HG03060 (cell line): ENCODE measurements at regions not wholly inside any gene's neighbourhood (a gene's known extent, or its start where the extent isn't known, plus 50 kb on each side); places are given as distances from the start of the nearest gene placed in this dataset.

Source experiments
- ATAC-seq: cut with Tn5 transposase; IDR thresholded peaks from one replicate; pipeline ENCODE4 v1.9.1; 2021; ENCODE audit warnings: low read depth, moderate number of reproducible peaks; ENCODE audit not compliant: unreplicated experiment

DNA sequence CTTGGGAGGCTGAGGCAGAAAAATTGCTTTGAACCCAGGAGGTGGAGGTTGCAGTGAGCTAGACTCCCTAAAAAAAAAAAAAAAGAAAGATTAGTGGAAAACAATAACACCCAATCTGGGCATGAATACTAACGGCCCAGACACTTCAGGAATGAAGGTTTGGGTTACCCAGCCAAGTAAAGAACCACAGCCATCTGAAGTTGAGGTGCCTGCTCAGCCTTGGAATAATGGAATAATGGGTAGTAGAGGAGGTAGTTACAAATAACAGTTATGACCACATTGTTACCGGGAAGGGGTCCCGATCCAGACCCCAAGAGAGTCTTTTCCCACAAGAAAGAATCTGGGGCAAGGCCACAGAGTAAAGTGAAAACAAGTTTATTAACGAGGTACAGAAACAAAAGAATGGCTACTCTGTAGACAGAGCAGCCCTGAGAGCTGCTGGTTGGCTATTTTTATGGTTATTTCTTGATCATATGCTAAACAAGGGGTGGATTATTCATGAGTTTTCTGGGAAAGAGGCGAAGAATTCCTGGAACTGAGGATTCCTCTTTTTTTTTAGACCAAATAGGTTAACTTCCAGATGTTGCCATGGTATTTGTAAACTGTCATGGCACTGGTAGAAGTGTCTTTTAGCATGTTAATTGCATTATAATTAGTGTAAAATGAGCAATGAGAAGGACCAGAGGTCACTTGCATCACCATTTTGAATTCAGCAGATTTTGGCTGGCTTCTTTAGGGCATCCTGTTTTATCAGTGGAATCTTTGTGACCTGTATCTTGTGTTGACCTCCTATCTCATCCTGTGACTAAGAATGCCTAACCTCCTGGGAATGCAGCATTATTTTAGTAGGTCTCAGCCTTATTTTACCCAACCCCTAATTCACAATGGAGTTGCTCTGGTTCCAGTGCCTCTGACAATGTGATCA, 96.2 kb upstream of the HAAO start:
- no peak for ATAC-seq

GRCh38 chr2:42886921-42887320, 94.5 kb upstream of the HAAO start:
- no peak for ATAC-seq

DNA sequence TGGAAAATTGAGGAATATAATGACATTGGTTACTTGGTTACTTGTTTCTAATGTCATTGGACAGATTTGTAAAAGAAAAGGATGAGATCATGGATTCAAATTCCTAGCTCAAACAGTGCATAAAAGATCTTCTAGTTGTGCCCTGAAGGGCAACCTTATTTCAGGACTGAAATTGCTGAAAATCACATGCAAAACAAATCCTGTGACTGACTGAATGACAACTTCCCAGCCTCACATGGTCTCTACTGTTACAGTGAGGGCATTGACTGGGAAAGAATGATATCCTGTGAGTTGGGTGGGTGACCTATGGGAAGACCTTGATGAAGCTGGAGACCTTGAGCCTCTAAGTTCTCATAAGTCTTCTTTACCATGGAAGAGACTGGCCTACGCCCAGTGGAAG, 90.4 kb upstream of the HAAO start:
- no peak for ATAC-seq

- ATAC-seq: no peak
Measured at GRCh38 chr2:42881732-42882131, 89.3 kb upstream of the HAAO start.

GRCh38 chr2:42880738-42881690, 88.6 kb upstream of the HAAO start:
- ATAC-seq: no peak

DNA sequence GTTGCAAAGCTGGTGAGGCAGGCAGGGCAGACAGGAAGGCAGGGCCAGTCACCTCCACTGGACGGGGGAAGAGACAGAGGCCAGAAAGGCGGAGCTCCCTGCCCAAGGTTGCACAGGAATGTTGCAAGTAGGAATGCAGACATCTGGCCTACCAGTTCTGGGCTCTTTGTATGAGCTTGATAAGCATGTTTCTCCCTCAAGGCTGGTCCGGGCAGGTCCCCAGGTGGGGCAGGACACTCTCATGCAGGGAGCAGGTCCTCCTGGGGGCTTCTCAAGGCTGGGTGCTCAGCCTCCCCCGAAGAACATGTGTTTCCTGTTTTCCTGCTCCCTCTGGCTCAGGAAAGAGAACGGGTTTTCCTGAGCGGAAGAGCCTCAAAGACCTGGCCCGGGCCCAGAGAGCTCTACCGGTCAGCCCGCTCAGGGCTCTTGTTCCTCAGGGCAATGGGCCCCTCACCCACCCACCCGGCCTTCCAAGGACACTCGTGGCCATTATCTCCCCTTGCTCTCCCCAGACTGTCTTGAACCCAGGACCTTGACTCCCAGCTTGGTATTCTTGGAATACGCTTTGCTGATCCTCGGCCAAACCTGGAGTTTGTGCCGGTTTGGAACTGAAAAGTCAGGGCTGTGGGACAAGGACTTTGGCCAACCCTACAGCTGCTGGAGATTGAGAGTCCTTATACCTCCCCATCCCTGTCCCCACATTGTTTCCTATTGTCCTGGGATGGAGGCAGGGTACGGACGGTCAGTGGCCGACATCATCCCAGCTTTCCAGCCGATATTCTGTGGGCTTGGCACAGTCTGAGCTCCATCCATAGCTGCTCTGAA, 87.7 kb upstream of the HAAO start:
- ATAC-seq: no peak

- no peak for ATAC-seq
Measured at GRCh38 chr2:42879121-42879705, 86.8 kb upstream of the HAAO start.

GRCh38 chr2:42878581-42878980, 86.2 kb upstream of the HAAO start:
- ATAC-seq: peak; percentile 78

- ATAC-seq: no peak
Measured at GRCh38 chr2:42877936-42878335, 85.6 kb upstream of the HAAO start.

GRCh38 chr2:42877511-42877910, 85.1 kb upstream of the HAAO start:
- ATAC-seq: no peak

GRCh38 chr2:42876326-42876751, 84.0 kb upstream of the HAAO start:
- ATAC-seq: no peak

DNA sequence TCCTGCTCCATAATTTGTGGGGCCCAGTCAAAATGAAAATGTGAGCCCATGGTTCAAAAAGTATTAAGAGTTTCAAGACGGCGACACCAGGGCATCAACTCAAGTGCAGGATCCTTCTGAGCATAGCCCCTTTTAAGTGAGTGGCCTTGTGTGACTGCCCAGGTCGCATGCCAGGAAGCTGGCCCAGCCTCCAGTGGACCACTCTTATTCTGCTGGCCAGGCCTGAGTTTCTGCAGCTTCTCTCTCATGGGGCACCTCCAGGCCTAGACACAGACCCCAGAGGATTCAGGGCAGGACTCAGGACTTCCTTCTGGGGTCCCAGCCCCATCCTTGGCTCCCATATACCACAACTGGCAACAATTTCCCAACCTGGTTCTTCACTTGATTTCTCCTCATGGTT, 83.5 kb upstream of the HAAO start:
- ATAC-seq: no peak

GRCh38 chr2:42874949-42875801, 82.8 kb upstream of the HAAO start:
- ATAC-seq: no peak

DNA sequence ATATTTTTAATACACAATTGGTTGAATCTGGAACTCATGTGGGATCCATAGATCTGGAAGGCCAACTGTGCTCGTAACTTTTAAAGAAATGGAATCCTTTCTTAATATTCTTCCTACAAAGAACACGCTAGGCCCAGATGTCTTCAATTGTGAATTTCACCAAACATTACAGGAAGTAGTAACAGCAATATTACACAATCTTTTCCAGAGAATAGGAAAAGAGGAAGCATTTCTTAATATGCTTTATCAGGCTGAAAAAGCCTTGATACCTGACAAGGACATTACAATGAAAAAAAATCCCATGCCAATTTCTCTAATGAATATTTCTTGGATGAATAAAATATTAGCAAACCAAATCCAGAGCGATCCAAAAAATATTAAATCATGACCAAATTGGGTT, 80.3 kb upstream of the HAAO start:
- ATAC-seq: no peak

DNA sequence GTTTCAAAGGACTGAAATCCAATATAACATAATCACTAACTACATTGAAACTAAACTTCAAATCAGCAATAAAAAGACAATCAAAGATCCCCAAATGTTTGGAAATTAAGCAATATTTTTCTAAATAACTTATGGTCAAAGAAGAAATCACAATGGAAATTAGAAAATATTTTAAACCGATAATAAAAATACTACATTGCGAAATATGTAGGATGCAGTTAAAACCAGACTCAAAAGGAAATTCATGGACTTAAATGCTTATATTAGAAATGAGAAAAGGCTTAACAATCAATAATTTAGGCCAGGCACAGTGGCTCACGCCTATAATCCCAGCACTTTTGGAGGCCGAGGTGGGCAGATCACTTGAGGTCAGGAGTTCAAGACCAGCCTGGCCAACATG, 79.0 kb upstream of the HAAO start:
- ATAC-seq: no peak

DNA sequence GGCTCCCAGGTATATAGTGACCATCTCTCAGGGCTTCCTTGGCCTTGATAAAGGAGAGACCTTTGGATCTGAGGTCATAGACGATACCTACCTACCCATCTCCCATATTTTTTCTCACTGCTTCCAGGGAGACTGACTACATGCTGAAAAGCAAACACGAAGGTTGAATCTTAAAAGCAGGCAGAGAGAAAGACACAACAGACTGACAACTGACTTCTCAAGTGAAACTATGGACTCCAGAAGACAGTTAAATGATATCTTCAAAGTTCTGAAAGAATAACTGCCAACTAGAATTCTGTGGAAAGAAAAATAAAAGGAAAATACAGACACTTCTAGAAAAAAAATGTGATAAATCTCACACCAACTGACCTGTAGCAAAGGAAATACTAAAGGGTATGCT, 76.5 kb upstream of the HAAO start:
- no peak for ATAC-seq

- no peak for ATAC-seq
Measured at GRCh38 chr2:42868096-42868495, 75.7 kb upstream of the HAAO start.

- ATAC-seq: no peak
Measured at GRCh38 chr2:42867093-42868065, 75.0 kb upstream of the HAAO start.
